CD8-positive, alpha-beta memory T cell (primary cell): ENCODE measurements at regions not wholly inside any gene's neighbourhood (a gene's known extent, or its start where the extent isn't known, plus 50 kb on each side); places are given as distances from the start of the nearest gene placed in this dataset.

Source experiments
- CTCF ChIA-PET: fragments of 350-600 bp; sonication (Branson Sonifier 250); formaldehyde crosslinking; loops from one replicate; lab custom pipeline; 2021; ENCODE audit warnings: antibody characterized with exemption; lab: Charles Lee
- POLR2A ChIA-PET: fragments of 350-600 bp; sonication (Branson Sonifier 250); formaldehyde crosslinking; loops from one replicate; lab custom pipeline; 2021; ENCODE audit warnings: antibody characterized with exemption; lab: Charles Lee
- DNase-seq, 5 donors: peaks; one replicate each; pipeline versions ENCODE4 v3.0.0 to v3.0.0-alpha.2; 2020 to 2022; ENCODE audit warnings: mixed read lengths in 1 of 5
- H3K27ac ChIP-seq: one replicate; pipeline ENCODE4 v1.7.0; 2013; ENCODE audit warnings: low read depth, mild to moderate bottlenecking, low read length, moderate library complexity
- H3K27me3 ChIP-seq: 2 replicates; pipeline ENCODE4 v1.7.0; 2013; ENCODE audit warnings: low read length, mild to moderate bottlenecking; ENCODE audit not compliant: insufficient read depth, poor library complexity, severe bottlenecking
- H3K36me3 ChIP-seq: 2 replicates; pipeline ENCODE4 v1.7.0; 2013; ENCODE audit warnings: mild to moderate bottlenecking, low read length, moderate library complexity; ENCODE audit not compliant: insufficient read depth
- H3K4me1 ChIP-seq: 2 replicates; pipeline ENCODE4 v1.7.0; 2013; ENCODE audit warnings: mild to moderate bottlenecking, low read length, moderate library complexity; ENCODE audit not compliant: insufficient read depth
- H3K4me3 ChIP-seq: 2 replicates; pipeline ENCODE4 v1.7.0; 2013; ENCODE audit warnings: mild to moderate bottlenecking, low read length
- H3K9me3 ChIP-seq: 2 replicates; pipeline ENCODE4 v1.7.0; 2013; ENCODE audit warnings: mild to moderate bottlenecking, low read length
- H3K27ac Mint-ChIP-seq, 8 donors: one replicate each; pipeline ENCODE4 v1.8.0; 2020 to 2021; ENCODE audit warnings: mixed read lengths in 8 of 8, mild to moderate bottlenecking in 6 of 8, inconsistent platforms in 3 of 8, moderate library complexity in 3 of 8
- H3K27me3 Mint-ChIP-seq, 2 donors: one replicate each; pipeline ENCODE4 v1.8.0; 2020 to 2021; ENCODE audit warnings: mixed read lengths in 2 of 2, mild to moderate bottlenecking in 1 of 2, moderate library complexity in 1 of 2
- H3K36me3 Mint-ChIP-seq, 3 donors: one replicate each; pipeline ENCODE4 v1.8.0; 2020 to 2021; ENCODE audit warnings: mixed read lengths in 3 of 3, inconsistent platforms in 1 of 3, mild to moderate bottlenecking in 1 of 3
- H3K4me1 Mint-ChIP-seq, 3 donors: one replicate each; pipeline ENCODE4 v1.8.0; 2020 to 2021; ENCODE audit warnings: mixed read lengths in 3 of 3, inconsistent platforms in 1 of 3, mild to moderate bottlenecking in 1 of 3
- H3K4me3 Mint-ChIP-seq, 7 donors: one replicate each; pipeline ENCODE4 v1.8.0; 2020 to 2021; ENCODE audit warnings: mixed read lengths in 7 of 7, mild to moderate bottlenecking in 6 of 7, moderate library complexity in 4 of 7, inconsistent platforms in 2 of 7
- H3K9me3 Mint-ChIP-seq, 5 donors: one replicate each; pipeline ENCODE4 v1.8.0; 2020 to 2022; ENCODE audit warnings: mixed read lengths in 5 of 5, mild to moderate bottlenecking in 3 of 5, moderate library complexity in 2 of 5, inconsistent platforms in 1 of 5

GRCh38 chr7:45414226-45414625, 159.9 kb upstream of the ADCY1 start:
- Histone ChIP-seq H3K27ac (no peak overlapping the region), H3K4me3 (no peak overlapping the region), H3K27me3 (no peaks in the 10 kb centered on the region), H3K9me3 (no peaks in the 10 kb centered on the region), H3K4me1 (no peaks in the 10 kb centered on the region), H3K36me3 (no peaks in the 10 kb centered on the region)
- Mint-ChIP-seq H3K27ac (no peak overlapping the region), H3K9me3 (peaks cover 0 to 8% (median 2%) of the 10 kb centered on the region in 5 donors), H3K4me1 (no peaks in the 10 kb centered on the region), H3K4me3 (no peak overlapping the region), H3K27me3 (peaks cover 3 to 10% of the 10 kb centered on the region in 2 donors), H3K36me3 (no peaks in the 10 kb centered on the region)
- no peak for DNase-seq
- ChIA-PET CTCF (no interaction called here), POLR2A (no interaction called here)

- Mint-ChIP-seq H3K4me3 (no peak overlapping the region), H3K4me1 (no peaks in the 10 kb centered on the region), H3K27me3 (peaks cover 7 to 14% of the 10 kb centered on the region in 2 donors), H3K36me3 (no peaks in the 10 kb centered on the region), H3K27ac (no peak overlapping the region), H3K9me3 (peaks cover 0 to 5% (median 2%) of the 10 kb centered on the region in 5 donors)
- ChIA-PET POLR2A (no interaction called here), CTCF (no interaction called here)
- H3K36me3 ChIP-seq, result no peaks in the 10 kb centered on the region
- DNase-seq, result no peak
- H3K4me1 ChIP-seq, result no peaks in the 10 kb centered on the region
- H3K4me3 ChIP-seq, result no peak overlapping the region
- no peaks in the 10 kb centered on the region for H3K9me3 ChIP-seq
- H3K27me3 ChIP-seq, result no peaks in the 10 kb centered on the region
- no peak overlapping the region for H3K27ac ChIP-seq
Measured at GRCh38 chr7:45415265-45415664, 158.9 kb upstream of the ADCY1 start.

GRCh38 chr7:45416846-45417245, 157.3 kb upstream of the ADCY1 start:
- no peak overlapping the region for H3K4me3 ChIP-seq
- H3K27me3 ChIP-seq, result no peaks in the 10 kb centered on the region
- Mint-ChIP-seq H3K9me3 (no peaks in the 10 kb centered on the region), H3K27me3 (peaks cover 7 to 14% of the 10 kb centered on the region in 2 donors), H3K4me1 (no peaks in the 10 kb centered on the region), H3K4me3 (no peak overlapping the region), H3K27ac (no peak overlapping the region), H3K36me3 (no peaks in the 10 kb centered on the region)
- ChIA-PET CTCF (no interaction called here), POLR2A (no interaction called here)
- H3K9me3 ChIP-seq, result no peaks in the 10 kb centered on the region
- no peak overlapping the region for H3K27ac ChIP-seq
- no peaks in the 10 kb centered on the region for H3K36me3 ChIP-seq
- no peak for DNase-seq
- H3K4me1 ChIP-seq, result no peaks in the 10 kb centered on the region

DNA sequence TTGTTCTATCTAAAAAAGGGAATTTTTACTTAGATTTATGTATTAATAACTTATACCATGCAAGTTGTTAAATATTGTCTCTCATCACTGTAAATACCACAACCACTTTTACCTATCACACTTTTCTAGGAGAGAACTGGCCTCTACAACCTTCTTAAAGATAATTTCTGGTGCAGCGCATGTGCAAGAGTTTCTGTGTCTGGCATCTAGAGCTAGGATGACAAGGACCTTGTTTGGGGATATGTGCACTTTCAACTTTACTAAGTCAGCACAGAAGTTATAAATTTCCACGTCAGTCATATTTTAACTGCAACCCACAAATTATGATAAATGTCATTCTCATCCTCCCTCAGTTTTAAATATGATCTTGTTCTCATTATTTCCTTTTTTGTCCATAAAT, 156.9 kb upstream of the ADCY1 start:
- Histone ChIP-seq H3K36me3 (no peaks in the 10 kb centered on the region), H3K4me3 (no peak overlapping the region), H3K9me3 (no peaks in the 10 kb centered on the region), H3K4me1 (no peaks in the 10 kb centered on the region), H3K27me3 (no peaks in the 10 kb centered on the region), H3K27ac (no peak overlapping the region)
- no peak for DNase-seq
- ChIA-PET CTCF (no interaction called here), POLR2A (no interaction called here)
- Mint-ChIP-seq H3K36me3 (no peaks in the 10 kb centered on the region), H3K9me3 (no peaks in the 10 kb centered on the region), H3K27ac (no peak overlapping the region), H3K27me3 (peaks cover 7 to 14% of the 10 kb centered on the region in 2 donors), H3K4me3 (no peak overlapping the region), H3K4me1 (no peaks in the 10 kb centered on the region)

- H3K4me3 Mint-ChIP-seq, result no peak overlapping the region
- no peak overlapping the region for H3K27ac Mint-ChIP-seq
- H3K36me3 Mint-ChIP-seq, result no peaks in the 10 kb centered on the region
- Histone ChIP-seq H3K4me3 (no peak overlapping the region), H3K27me3 (no peaks in the 10 kb centered on the region), H3K27ac (no peak overlapping the region), H3K9me3 (no peaks in the 10 kb centered on the region), H3K36me3 (no peaks in the 10 kb centered on the region), H3K4me1 (no peaks in the 10 kb centered on the region)
- H3K27me3 Mint-ChIP-seq, result peaks cover 8 to 18% of the 10 kb centered on the region in 2 donors
- no peaks in the 10 kb centered on the region for H3K4me1 Mint-ChIP-seq
- no peak for DNase-seq
- H3K9me3 Mint-ChIP-seq, result no peaks in the 10 kb centered on the region
- ChIA-PET CTCF (no interaction called here), POLR2A (no interaction called here)
Measured at GRCh38 chr7:45417735-45418134, 156.4 kb upstream of the ADCY1 start.

DNA sequence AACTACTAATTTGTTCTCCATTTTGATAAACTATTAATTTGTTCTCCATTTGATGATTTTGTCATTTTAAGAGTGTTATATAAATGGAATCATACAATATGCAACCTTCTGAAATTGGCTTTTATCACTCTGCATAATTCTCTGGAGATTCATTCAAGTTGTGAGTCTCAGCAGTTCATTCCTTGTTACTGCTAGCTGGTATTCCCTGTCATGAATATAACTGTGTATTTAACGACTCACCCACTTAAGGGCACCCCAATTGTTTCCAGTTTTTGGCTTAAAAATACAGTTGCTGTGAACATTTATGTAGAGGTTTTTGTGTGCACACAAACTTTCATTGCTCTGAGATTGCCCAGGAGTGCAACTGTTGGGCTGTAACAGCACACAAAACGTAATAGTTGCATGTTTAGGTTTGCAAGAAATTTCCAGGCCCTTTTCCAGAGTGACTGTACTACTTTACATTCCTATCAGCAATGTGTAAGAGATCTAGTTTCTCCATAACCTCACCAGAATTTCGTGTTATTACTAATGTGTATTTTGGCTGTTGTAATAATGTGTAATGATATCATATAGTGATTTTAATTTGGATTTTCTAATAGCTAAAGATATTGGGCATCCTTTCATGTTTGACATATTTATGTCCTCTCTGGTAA, 153.2 kb upstream of the ADCY1 start:
- Histone ChIP-seq H3K4me3 (no peak overlapping the region), H3K36me3 (no peaks in the 10 kb centered on the region), H3K4me1 (no peaks in the 10 kb centered on the region), H3K9me3 (no peaks in the 10 kb centered on the region), H3K27me3 (no peaks in the 10 kb centered on the region), H3K27ac (no peak overlapping the region)
- H3K27me3 Mint-ChIP-seq, result peaks cover 12 to 25% of the 10 kb centered on the region in 2 donors
- ChIA-PET POLR2A (no interaction called here), CTCF (no interaction called here)
- no peaks in the 10 kb centered on the region for H3K4me1 Mint-ChIP-seq
- peaks cover 0 to 2% (median 0%) of the 10 kb centered on the region in 5 donors for H3K9me3 Mint-ChIP-seq
- H3K4me3 Mint-ChIP-seq, result no peak overlapping the region
- no peak for DNase-seq
- H3K27ac Mint-ChIP-seq, result no peak overlapping the region
- no peaks in the 10 kb centered on the region for H3K36me3 Mint-ChIP-seq

GRCh38 chr7:45421806-45422205, 152.4 kb upstream of the ADCY1 start:
- H3K27me3 Mint-ChIP-seq, result peaks cover 15 to 30% of the 10 kb centered on the region in 2 donors
- H3K4me3 Mint-ChIP-seq, result no peak overlapping the region
- Histone ChIP-seq H3K9me3 (no peaks in the 10 kb centered on the region), H3K4me3 (no peak overlapping the region), H3K36me3 (no peaks in the 10 kb centered on the region), H3K4me1 (no peaks in the 10 kb centered on the region), H3K27ac (no peak overlapping the region), H3K27me3 (no peaks in the 10 kb centered on the region)
- no peaks in the 10 kb centered on the region for H3K36me3 Mint-ChIP-seq
- H3K4me1 Mint-ChIP-seq, result no peaks in the 10 kb centered on the region
- CTCF ChIA-PET, result no interaction called here
- no peak for DNase-seq
- peaks cover 0 to 2% (median 0%) of the 10 kb centered on the region in 5 donors for H3K9me3 Mint-ChIP-seq
- no peak overlapping the region for H3K27ac Mint-ChIP-seq
- POLR2A ChIA-PET, result no interaction called here

DNA sequence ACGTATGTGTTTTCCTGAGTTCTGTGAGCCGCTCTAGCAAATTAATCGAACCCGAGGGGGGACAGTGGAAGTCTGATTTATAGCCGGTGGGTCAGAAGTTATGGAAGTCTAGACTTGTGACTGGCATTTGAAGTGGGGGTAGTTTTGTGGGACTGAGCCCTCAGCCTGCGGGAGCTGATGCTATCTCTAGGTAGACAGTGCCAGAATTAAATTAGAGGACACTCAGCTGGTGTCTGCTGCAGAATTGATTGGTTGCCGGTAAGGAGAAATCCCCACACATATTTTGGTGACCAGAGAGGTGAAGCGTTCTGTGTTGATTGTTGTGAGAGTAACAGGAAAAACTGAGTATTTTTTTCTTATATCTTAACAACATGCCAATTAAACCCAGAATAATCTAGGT, 143.8 kb upstream of the ADCY1 start:
- Histone ChIP-seq H3K9me3 (no peaks in the 10 kb centered on the region), H3K4me3 (no peak overlapping the region), H3K27ac (no peak overlapping the region), H3K27me3 (no peaks in the 10 kb centered on the region), H3K36me3 (no peaks in the 10 kb centered on the region), H3K4me1 (no peaks in the 10 kb centered on the region)
- POLR2A ChIA-PET, result no interaction called here
- no peaks in the 10 kb centered on the region for H3K36me3 Mint-ChIP-seq
- H3K27me3 Mint-ChIP-seq, result peaks cover 16 to 32% of the 10 kb centered on the region in 2 donors
- CTCF ChIA-PET, result no interaction called here
- no peak overlapping the region for H3K4me3 Mint-ChIP-seq
- H3K27ac Mint-ChIP-seq, result no peak overlapping the region
- no peak for DNase-seq
- H3K9me3 Mint-ChIP-seq, result no peaks in the 10 kb centered on the region
- H3K4me1 Mint-ChIP-seq, result no peaks in the 10 kb centered on the region
